ENCODE measurements at regions not wholly inside any gene's neighbourhood (a gene's known extent, or its start where the extent isn't known, plus 50 kb on each side); places are given as distances from the start of the nearest gene placed in this dataset.

- H3K79me2 ChIP-seq (ENCODE audit: control insufficient read depth, insufficient read depth, low read length): no peaks in the 10 kb centered on the region
- no peaks in the 10 kb centered on the region for H3K27me3 ChIP-seq (ENCODE audit: control insufficient read depth, extremely low read depth, insufficient read depth, low read length)
- H3K4me3 ChIP-seq (ENCODE audit: control insufficient read depth in 2 of 3, extremely low read depth in 1 of 3, insufficient read depth in 2 of 3, low read depth in 1 of 3, low read length in 3 of 3): no peak overlapping the region
- DNase-seq (ENCODE audit: low read depth, low spot score) (no peak), FAIRE-seq (no peak)
- no peaks in the 10 kb centered on the region for H3K4me1 ChIP-seq (ENCODE audit: control insufficient read depth, extremely low read depth, insufficient read depth, low read length)
- H3K9ac ChIP-seq (ENCODE audit: control insufficient read depth, extremely low read depth, insufficient read depth, low read length): no peak overlapping the region
- no peak overlapping the region for H2AFZ ChIP-seq (ENCODE audit: control insufficient read depth, low read length)
- dilution Hi-C loops (cut with MboI; ENCODE audit: extremely low pct_ligation_motif_present, low sequenced_read_pairs): no loop called here
- H3K27ac ChIP-seq (ENCODE audit: control insufficient read depth, insufficient read depth, low read length): no peak overlapping the region
- no peaks in the 10 kb centered on the region for H4K20me1 ChIP-seq (ENCODE audit: control insufficient read depth, extremely low read depth, insufficient read depth, low read length)
- H3K4me2 ChIP-seq (ENCODE audit: control insufficient read depth, extremely low read depth, insufficient read depth, low read depth, low read length): no peak overlapping the region
- TF ChIP-seq EZH2 (IDR thresholded peaks at IDR 0.05; ENCODE audit: low read length): no peak
- TF ChIP-seq CTCF (optimal IDR thresholded peaks at IDR 0.05 in 1 of 3, IDR thresholded peaks at IDR 0.05 in 1 of 3, conservative IDR thresholded peaks at IDR 0.05 in 1 of 3; ENCODE audit: extremely low read depth in 1 of 3, insufficient read depth in 2 of 3, low read length in 3 of 3): no peak
- H3K36me3 ChIP-seq (ENCODE audit: control insufficient read depth in 2 of 2, extremely low read depth in 1 of 2, insufficient read depth in 2 of 2, low read length in 2 of 2): no peaks in the 10 kb centered on the region
- no peaks in the 10 kb centered on the region for H3K9me3 ChIP-seq (ENCODE audit: control insufficient read depth, low read depth, low read length)
- H3K9me1 ChIP-seq (ENCODE audit: control insufficient read depth, extremely low read depth, insufficient read depth, low read length): no peaks in the 10 kb centered on the region
Measured at GRCh38 chr5:161190778-161191177, 338.8 kb upstream of the ATP10B start.

GRCh38 chr5:161190086-161190485 is 338.1 kb upstream of the ATP10B start:
- Histone ChIP-seq H3K4me2 (ENCODE audit: control insufficient read depth, extremely low read depth, insufficient read depth, low read depth, low read length) (no peak overlapping the region), H4K20me1 (ENCODE audit: control insufficient read depth, extremely low read depth, insufficient read depth, low read length) (no peaks in the 10 kb centered on the region), H3K79me2 (ENCODE audit: control insufficient read depth, insufficient read depth, low read length) (no peaks in the 10 kb centered on the region), H3K27ac (ENCODE audit: control insufficient read depth, insufficient read depth, low read length) (no peak overlapping the region), H2AFZ (ENCODE audit: control insufficient read depth, low read length) (no peak overlapping the region), H3K9ac (ENCODE audit: control insufficient read depth, extremely low read depth, insufficient read depth, low read length) (no peak overlapping the region), H3K9me3 (ENCODE audit: control insufficient read depth, low read depth, low read length) (no peaks in the 10 kb centered on the region), H3K9me1 (ENCODE audit: control insufficient read depth, extremely low read depth, insufficient read depth, low read length) (no peaks in the 10 kb centered on the region), H3K4me1 (ENCODE audit: control insufficient read depth, extremely low read depth, insufficient read depth, low read length) (no peaks in the 10 kb centered on the region), H3K4me3 (ENCODE audit: control insufficient read depth in 2 of 3, extremely low read depth in 1 of 3, insufficient read depth in 2 of 3, low read depth in 1 of 3, low read length in 3 of 3) (no peak overlapping the region), H3K36me3 (ENCODE audit: control insufficient read depth in 2 of 2, extremely low read depth in 1 of 2, insufficient read depth in 2 of 2, low read length in 2 of 2) (no peaks in the 10 kb centered on the region), H3K27me3 (ENCODE audit: control insufficient read depth, extremely low read depth, insufficient read depth, low read length) (no peaks in the 10 kb centered on the region)
- TF ChIP-seq EZH2 (IDR thresholded peaks at IDR 0.05; ENCODE audit: low read length) (no peak), CTCF (optimal IDR thresholded peaks at IDR 0.05 in 1 of 3, IDR thresholded peaks at IDR 0.05 in 1 of 3, conservative IDR thresholded peaks at IDR 0.05 in 1 of 3; ENCODE audit: extremely low read depth in 1 of 3, insufficient read depth in 2 of 3, low read length in 3 of 3) (no peak)
- no peak for FAIRE-seq
- DNase-seq (ENCODE audit: low read depth, low spot score): no peak
- dilution Hi-C loops (cut with MboI; ENCODE audit: extremely low pct_ligation_motif_present, low sequenced_read_pairs): no loop called here

Measured in keratinocyte (primary cell).